ENCODE measurements at regions not wholly inside any gene's neighbourhood (a gene's known extent, or its start where the extent isn't known, plus 50 kb on each side); places are given as distances from the start of the nearest gene placed in this dataset.

DNA sequence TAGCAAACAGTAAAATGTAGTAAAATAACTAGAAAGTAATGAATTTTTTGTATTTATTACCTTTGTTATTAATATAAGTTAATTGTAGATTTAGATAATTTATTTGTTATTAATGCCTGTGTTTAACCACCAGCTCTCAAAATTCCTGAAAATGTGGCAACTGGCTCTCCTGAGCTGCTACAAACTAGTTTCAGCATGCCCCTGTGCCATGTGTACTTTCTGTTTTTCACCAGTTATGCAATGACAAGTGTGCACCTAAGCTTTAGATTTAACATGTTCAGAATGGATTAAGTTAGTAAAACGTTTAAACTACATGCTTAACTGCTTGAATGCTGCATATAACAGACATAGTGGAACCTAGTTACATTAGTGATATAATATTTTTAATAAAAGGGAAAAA, 88.1 kb downstream of the POSTN start:
- Mint-ChIP-seq H3K4me1 (ENCODE audit: low read depth) (no peaks in the 10 kb centered on the region), H3K27ac (no peak overlapping the region), H3K4me3 (no peak overlapping the region), H3K27me3 (no peaks in the 10 kb centered on the region), H3K36me3 (ENCODE audit: low read depth) (no peaks in the 10 kb centered on the region), H3K9me3 (no peaks in the 10 kb centered on the region)
- TF ChIP-seq, protein P1, sequence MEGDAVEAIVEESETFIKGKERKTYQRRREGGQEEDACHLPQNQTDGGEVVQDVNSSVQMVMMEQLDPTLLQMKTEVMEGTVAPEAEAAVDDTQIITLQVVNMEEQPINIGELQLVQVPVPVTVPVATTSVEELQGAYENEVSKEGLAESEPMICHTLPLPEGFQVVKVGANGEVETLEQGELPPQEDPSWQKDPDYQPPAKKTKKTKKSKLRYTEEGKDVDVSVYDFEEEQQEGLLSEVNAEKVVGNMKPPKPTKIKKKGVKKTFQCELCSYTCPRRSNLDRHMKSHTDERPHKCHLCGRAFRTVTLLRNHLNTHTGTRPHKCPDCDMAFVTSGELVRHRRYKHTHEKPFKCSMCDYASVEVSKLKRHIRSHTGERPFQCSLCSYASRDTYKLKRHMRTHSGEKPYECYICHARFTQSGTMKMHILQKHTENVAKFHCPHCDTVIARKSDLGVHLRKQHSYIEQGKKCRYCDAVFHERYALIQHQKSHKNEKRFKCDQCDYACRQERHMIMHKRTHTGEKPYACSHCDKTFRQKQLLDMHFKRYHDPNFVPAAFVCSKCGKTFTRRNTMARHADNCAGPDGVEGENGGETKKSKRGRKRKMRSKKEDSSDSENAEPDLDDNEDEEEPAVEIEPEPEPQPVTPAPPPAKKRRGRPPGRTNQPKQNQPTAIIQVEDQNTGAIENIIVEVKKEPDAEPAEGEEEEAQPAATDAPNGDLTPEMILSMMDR (IDR thresholded peaks at IDR 0.05): no peak
- Histone ChIP-seq H3K4me1 (ENCODE audit: insufficient read depth, low read length) (no peaks in the 10 kb centered on the region), H3K27me3 (ENCODE audit: control insufficient read depth in 1 of 2, insufficient read depth in 2 of 2, low read length in 2 of 2) (no peaks in the 10 kb centered on the region), H3K27ac (ENCODE audit: low read depth in 1 of 2, low read length in 2 of 2) (no peak overlapping the region), H3K36me3 (ENCODE audit: insufficient read depth, low read length) (no peaks in the 10 kb centered on the region), H3K9me3 (ENCODE audit: control insufficient read depth in 1 of 2, insufficient read depth in 1 of 2, low read length in 2 of 2) (no peaks in the 10 kb centered on the region), H3K4me3 (ENCODE audit: low read length) (no peak overlapping the region)
- DNase-seq (no peak), ATAC-seq (ENCODE audit: poor library complexity) (no peak)
- POLR2A ChIA-PET: no interaction called here
- intact Hi-C loops (cut with DNase I, micrococcal nuclease): no loop called here
- CTCF ChIA-PET: no interaction called here

DNA sequence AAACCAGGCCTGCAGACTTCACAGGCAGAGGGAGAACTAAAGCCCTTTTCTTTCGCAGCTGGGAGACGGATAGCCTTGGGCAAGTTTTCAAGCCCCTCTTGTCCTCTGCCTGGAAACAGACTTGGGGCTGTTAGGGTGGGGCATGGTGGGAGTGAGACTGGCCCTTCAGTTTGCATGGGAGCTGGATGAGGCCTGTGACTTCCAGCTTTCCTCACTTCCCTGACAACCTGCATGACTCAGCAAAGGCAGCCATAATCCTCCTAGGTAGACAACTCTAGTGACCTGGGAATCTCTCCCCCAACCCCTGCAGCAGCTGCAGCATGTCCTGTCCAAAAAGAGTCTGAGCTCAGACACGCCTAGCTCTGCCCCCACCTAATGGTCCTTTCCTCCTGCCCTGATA, 93.0 kb downstream of the POSTN start:
- TF ChIP-seq, protein P1 (IDR thresholded peaks at IDR 0.05): no peak
- Histone ChIP-seq H3K4me3 (ENCODE audit: low read length) (no peak overlapping the region), H3K27ac (ENCODE audit: low read depth in 1 of 2, low read length in 2 of 2) (no peak overlapping the region), H3K4me1 (ENCODE audit: insufficient read depth, low read length) (no peaks in the 10 kb centered on the region), H3K36me3 (ENCODE audit: insufficient read depth, low read length) (no peaks in the 10 kb centered on the region), H3K9me3 (ENCODE audit: control insufficient read depth in 1 of 2, insufficient read depth in 1 of 2, low read length in 2 of 2) (no peaks in the 10 kb centered on the region), H3K27me3 (ENCODE audit: control insufficient read depth in 1 of 2, insufficient read depth in 2 of 2, low read length in 2 of 2) (no peaks in the 10 kb centered on the region)
- intact Hi-C loops (cut with DNase I, micrococcal nuclease): no loop called here
- CTCF ChIA-PET: no interaction called here
- ATAC-seq (ENCODE audit: poor library complexity) (no peak), DNase-seq (no peak)
- Mint-ChIP-seq H3K27ac (no peak overlapping the region), H3K36me3 (ENCODE audit: low read depth) (no peaks in the 10 kb centered on the region), H3K4me3 (no peak overlapping the region), H3K27me3 (no peaks in the 10 kb centered on the region), H3K4me1 (ENCODE audit: low read depth) (no peaks in the 10 kb centered on the region), H3K9me3 (no peaks in the 10 kb centered on the region)
- POLR2A ChIA-PET: no interaction called here

DNA sequence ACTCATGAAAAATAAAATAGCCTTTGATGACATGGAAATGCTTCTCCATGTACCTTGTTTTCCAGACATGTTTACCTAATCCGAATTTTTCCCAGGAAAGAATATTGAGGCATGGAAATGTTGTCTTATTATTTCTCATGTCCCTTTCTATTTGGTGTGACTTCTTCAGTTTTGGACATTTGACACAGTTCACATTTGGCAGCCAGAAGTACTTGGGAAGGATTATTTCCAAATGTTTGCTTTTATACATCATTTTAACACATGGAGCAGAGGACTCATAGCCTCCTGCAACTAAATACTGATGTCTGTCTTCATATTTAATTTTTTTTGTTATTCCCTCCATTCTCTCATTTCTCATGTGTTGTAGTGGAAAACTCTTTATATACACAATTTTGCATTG, 94.3 kb downstream of the POSTN start:
- TF ChIP-seq, protein P1 (IDR thresholded peaks at IDR 0.05): no peak
- Mint-ChIP-seq H3K27me3 (no peaks in the 10 kb centered on the region), H3K4me3 (no peak overlapping the region), H3K27ac (no peak overlapping the region), H3K36me3 (ENCODE audit: low read depth) (no peaks in the 10 kb centered on the region), H3K9me3 (no peaks in the 10 kb centered on the region), H3K4me1 (ENCODE audit: low read depth) (no peaks in the 10 kb centered on the region)
- CTCF ChIA-PET: no interaction called here
- no peak for DNase-seq
- H3K4me1 ChIP-seq (ENCODE audit: insufficient read depth, low read length): no peaks in the 10 kb centered on the region
- no peaks in the 10 kb centered on the region for H3K27me3 ChIP-seq (ENCODE audit: control insufficient read depth in 1 of 2, insufficient read depth in 2 of 2, low read length in 2 of 2)
- intact Hi-C loops (cut with DNase I, micrococcal nuclease): no loop called here
- no peaks in the 10 kb centered on the region for H3K9me3 ChIP-seq (ENCODE audit: control insufficient read depth in 1 of 2, insufficient read depth in 1 of 2, low read length in 2 of 2)
- POLR2A ChIA-PET: no interaction called here
- H3K36me3 ChIP-seq (ENCODE audit: insufficient read depth, low read length): no peaks in the 10 kb centered on the region
- no peak for ATAC-seq (ENCODE audit: poor library complexity)
- H3K27ac ChIP-seq (ENCODE audit: low read depth in 1 of 2, low read length in 2 of 2): no peak overlapping the region
- no peak overlapping the region for H3K4me3 ChIP-seq (ENCODE audit: low read length)
